ENCODE measurements at regions not wholly inside any gene's neighbourhood (a gene's known extent, or its start where the extent isn't known, plus 50 kb on each side); places are given as distances from the start of the nearest gene placed in this dataset.

DNA sequence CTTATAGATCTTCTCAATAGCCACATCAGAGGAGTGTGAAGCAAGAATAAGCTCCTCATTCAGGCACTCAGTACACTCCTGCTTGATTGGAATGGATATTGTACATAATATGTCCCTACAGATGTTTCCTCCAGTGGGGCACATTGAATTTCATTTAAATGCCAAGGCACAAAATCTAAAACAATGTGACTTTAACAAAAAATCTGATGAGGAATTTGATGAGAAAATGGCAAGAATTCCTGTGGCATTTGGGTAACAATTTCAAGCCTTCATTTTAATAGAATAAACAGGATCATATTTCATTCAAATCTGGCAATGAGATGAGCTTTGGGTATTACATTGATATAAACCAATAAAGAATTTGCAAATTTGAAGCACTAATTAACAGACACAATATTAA, 307.7 kb upstream of the PKN2 start:
- no peaks in the 10 kb centered on the region for H3K4me1 ChIP-seq (ENCODE audit: insufficient read depth, low read length)
- no peak for DNase-seq
- H2AFZ ChIP-seq (ENCODE audit: low read length) = no peak overlapping the region
- H3K9me2 ChIP-seq (replicated peaks; ENCODE audit: low read length) = no peaks in the 10 kb centered on the region
- no TSS peak for BruUV-seq (replicated peaks)
- H3K9me3 ChIP-seq (ENCODE audit: low read length) = no peaks in the 10 kb centered on the region
- CTCF ChIA-PET = no interaction called here
- intact Hi-C loops (cut with micrococcal nuclease) = no loop called here
- no peak overlapping the region for H3K27ac ChIP-seq (ENCODE audit: low read length)
- TF ChIP-seq, protein P1, sequence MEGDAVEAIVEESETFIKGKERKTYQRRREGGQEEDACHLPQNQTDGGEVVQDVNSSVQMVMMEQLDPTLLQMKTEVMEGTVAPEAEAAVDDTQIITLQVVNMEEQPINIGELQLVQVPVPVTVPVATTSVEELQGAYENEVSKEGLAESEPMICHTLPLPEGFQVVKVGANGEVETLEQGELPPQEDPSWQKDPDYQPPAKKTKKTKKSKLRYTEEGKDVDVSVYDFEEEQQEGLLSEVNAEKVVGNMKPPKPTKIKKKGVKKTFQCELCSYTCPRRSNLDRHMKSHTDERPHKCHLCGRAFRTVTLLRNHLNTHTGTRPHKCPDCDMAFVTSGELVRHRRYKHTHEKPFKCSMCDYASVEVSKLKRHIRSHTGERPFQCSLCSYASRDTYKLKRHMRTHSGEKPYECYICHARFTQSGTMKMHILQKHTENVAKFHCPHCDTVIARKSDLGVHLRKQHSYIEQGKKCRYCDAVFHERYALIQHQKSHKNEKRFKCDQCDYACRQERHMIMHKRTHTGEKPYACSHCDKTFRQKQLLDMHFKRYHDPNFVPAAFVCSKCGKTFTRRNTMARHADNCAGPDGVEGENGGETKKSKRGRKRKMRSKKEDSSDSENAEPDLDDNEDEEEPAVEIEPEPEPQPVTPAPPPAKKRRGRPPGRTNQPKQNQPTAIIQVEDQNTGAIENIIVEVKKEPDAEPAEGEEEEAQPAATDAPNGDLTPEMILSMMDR (conservative IDR thresholded peaks at IDR 0.05; ENCODE audit: low read depth, low read length) = no peak
- TF ChIP-seq EZH2 (IDR thresholded peaks at IDR 0.05; ENCODE audit: low read length, unreplicated experiment) = no peak
- TF ChIP-seq EZH2phosphoT487 (IDR thresholded peaks at IDR 0.05; ENCODE audit: borderline replicate concordance, low read length) = no peak
- no peak for ATAC-seq
- H3K36me3 ChIP-seq (ENCODE audit: low read depth, low read length) = no peaks in the 10 kb centered on the region
- H3K27me3 ChIP-seq (ENCODE audit: low read length) = no peaks in the 10 kb centered on the region
- no peaks in the 10 kb centered on the region for H3F3A ChIP-seq (ENCODE audit: low read length, unreplicated experiment)
- POLR2A ChIA-PET (ENCODE audit: unreplicated experiment) = no interaction called here
- H3K79me2 ChIP-seq (ENCODE audit: low read length) = no peaks in the 10 kb centered on the region
- H3K4me2 ChIP-seq (ENCODE audit: low read length) = no peak overlapping the region
- H3K9ac ChIP-seq (ENCODE audit: low read length) = no peak overlapping the region
- no peak overlapping the region for H3K4me3 ChIP-seq (ENCODE audit: low read length)
- no peaks in the 10 kb centered on the region for H4K20me1 ChIP-seq (ENCODE audit: low read length)

DNA sequence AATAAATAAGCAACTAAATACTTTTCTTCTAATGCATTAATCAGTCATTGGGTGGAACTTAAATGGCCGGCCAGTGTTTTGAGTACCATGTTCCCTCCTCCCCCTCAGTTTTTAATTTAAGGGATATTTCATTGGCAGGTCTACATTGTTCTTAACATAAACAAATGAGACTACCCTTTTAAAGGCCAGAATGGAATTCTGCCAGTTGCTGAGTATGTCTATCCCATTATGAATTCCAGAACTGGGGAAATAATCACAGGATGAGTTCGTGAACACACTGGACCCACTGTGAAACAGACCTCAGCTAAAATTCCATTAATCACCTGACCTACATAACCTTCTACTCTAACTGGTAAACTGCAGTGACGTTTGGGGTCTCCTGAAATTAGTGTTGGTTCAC, 305.5 kb upstream of the PKN2 start:
- no peaks in the 10 kb centered on the region for H3K9me2 ChIP-seq (replicated peaks; ENCODE audit: low read length)
- TF ChIP-seq EZH2 (IDR thresholded peaks at IDR 0.05; ENCODE audit: low read length, unreplicated experiment) (no peak), EZH2phosphoT487 (IDR thresholded peaks at IDR 0.05; ENCODE audit: borderline replicate concordance, low read length) (no peak)
- H3K27ac ChIP-seq (ENCODE audit: low read length) = no peak overlapping the region
- ChIA-PET POLR2A (ENCODE audit: unreplicated experiment) (no interaction called here), CTCF (no interaction called here)
- DNase-seq = no peak
- H3K79me2 ChIP-seq (ENCODE audit: low read length) = no peaks in the 10 kb centered on the region
- no peak overlapping the region for H2AFZ ChIP-seq (ENCODE audit: low read length)
- BruUV-seq (replicated peaks) = no TSS peak
- no peaks in the 10 kb centered on the region for H4K20me1 ChIP-seq (ENCODE audit: low read length)
- intact Hi-C loops (cut with micrococcal nuclease) = no loop called here
- H3K4me1 ChIP-seq (ENCODE audit: insufficient read depth, low read length) = no peaks in the 10 kb centered on the region
- H3K9ac ChIP-seq (ENCODE audit: low read length) = no peak overlapping the region
- ATAC-seq = no peak
- H3F3A ChIP-seq (ENCODE audit: low read length, unreplicated experiment) = no peaks in the 10 kb centered on the region
- H3K36me3 ChIP-seq (ENCODE audit: low read depth, low read length) = no peaks in the 10 kb centered on the region
- H3K9me3 ChIP-seq (ENCODE audit: low read length) = no peaks in the 10 kb centered on the region
- H3K4me2 ChIP-seq (ENCODE audit: low read length) = no peak overlapping the region
- no peak overlapping the region for H3K4me3 ChIP-seq (ENCODE audit: low read length)
- no peaks in the 10 kb centered on the region for H3K27me3 ChIP-seq (ENCODE audit: low read length)

DNA sequence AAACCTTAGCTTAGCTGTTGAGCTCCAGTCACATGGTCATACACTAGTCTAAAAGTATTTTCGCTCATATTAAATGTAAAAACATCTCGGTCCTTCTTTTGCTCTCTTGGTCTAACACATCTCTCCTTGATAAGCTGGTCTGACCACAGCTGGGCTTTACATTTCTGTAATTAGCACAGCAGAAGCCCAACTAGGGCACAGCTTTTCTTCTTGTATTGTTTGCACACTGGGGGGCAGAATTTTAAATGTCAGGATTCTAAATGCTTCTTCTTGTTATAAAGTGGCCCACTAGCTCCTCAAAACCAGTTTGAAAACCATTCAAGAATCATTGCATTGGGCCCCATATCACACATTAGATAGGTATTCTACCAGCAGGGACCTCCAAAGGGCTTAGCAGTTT, 289.1 kb upstream of the PKN2 start:
- no peak overlapping the region for H2AFZ ChIP-seq (ENCODE audit: low read length)
- H3K9me2 ChIP-seq (replicated peaks; ENCODE audit: low read length) = no peaks in the 10 kb centered on the region
- H3K9me3 ChIP-seq (ENCODE audit: low read length) = no peaks in the 10 kb centered on the region
- ATAC-seq (no peak), DNase-seq (no peak)
- ChIA-PET CTCF (no interaction called here), POLR2A (ENCODE audit: unreplicated experiment) (no interaction called here)
- TF ChIP-seq EZH2 (IDR thresholded peaks at IDR 0.05; ENCODE audit: low read length, unreplicated experiment) (no peak), EZH2phosphoT487 (IDR thresholded peaks at IDR 0.05; ENCODE audit: borderline replicate concordance, low read length) (no peak)
- TF ChIP-seq, protein P1 (conservative IDR thresholded peaks at IDR 0.05; ENCODE audit: low read depth, low read length) = no peak; the same call in 1 of the 2 replicates
- H4K20me1 ChIP-seq (ENCODE audit: low read length) = no peaks in the 10 kb centered on the region
- intact Hi-C loops (cut with micrococcal nuclease) = no loop called here
- no peak overlapping the region for H3K4me3 ChIP-seq (ENCODE audit: low read length)
- BruUV-seq (replicated peaks) = no TSS peak
- H3K27me3 ChIP-seq (ENCODE audit: low read length) = no peaks in the 10 kb centered on the region
- H3K4me2 ChIP-seq (ENCODE audit: low read length) = no peak overlapping the region
- H3K79me2 ChIP-seq (ENCODE audit: low read length) = no peaks in the 10 kb centered on the region
- no peaks in the 10 kb centered on the region for H3K36me3 ChIP-seq (ENCODE audit: low read depth, low read length)
- no peaks in the 10 kb centered on the region for H3F3A ChIP-seq (ENCODE audit: low read length, unreplicated experiment)
- no peak overlapping the region for H3K9ac ChIP-seq (ENCODE audit: low read length)
- H3K27ac ChIP-seq (ENCODE audit: low read length) = no peak overlapping the region
- H3K4me1 ChIP-seq (ENCODE audit: insufficient read depth, low read length) = no peaks in the 10 kb centered on the region

Data from PC-3 (cell line).